ENCODE measurements at regions not wholly inside any gene's neighbourhood (a gene's known extent, or its start where the extent isn't known, plus 50 kb on each side); places are given as distances from the start of the nearest gene placed in this dataset.
A peak's percentile ranks its signal among the peaks of the same experiment; 100 is the strongest.
"Not testable (repeated sequence)": the region's sequence is repeated elsewhere in the genome, so short reads cannot be mapped to it uniquely, and the experiment has no call there.

DNA sequence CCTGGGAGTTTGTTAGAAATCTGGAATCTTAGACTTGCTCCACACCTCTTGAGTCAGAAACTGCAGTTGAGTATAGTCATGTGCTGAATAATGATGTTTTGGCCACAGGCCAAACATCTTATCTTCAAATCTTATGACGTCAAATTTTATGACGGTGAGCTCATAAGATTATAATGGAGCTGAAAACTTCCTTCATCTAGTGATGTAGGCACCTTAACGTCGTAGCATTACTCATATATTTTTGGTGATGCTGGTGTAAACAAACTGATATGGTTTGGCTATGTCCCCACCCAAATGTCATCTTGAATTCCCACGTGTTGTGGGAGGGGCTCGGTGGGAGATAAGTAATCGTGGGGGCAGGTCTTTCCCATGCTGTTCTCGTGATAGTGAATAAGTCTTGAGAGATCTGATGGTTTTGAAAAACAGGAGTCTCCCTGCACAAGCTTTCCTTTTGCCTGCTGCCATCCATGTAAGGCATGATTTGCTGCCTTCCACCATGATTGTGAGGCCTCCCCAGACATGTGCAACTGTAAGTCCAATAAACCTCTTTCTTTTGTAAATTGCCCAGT is 268.0 kb upstream of the PROK2 start:
- DNase-seq (ENCODE audit: low read depth): no peak

GRCh38 chr3:72050771-72051170 is 265.8 kb upstream of the PROK2 start:
- DNase-seq (ENCODE audit: low read depth): no peak

DNA sequence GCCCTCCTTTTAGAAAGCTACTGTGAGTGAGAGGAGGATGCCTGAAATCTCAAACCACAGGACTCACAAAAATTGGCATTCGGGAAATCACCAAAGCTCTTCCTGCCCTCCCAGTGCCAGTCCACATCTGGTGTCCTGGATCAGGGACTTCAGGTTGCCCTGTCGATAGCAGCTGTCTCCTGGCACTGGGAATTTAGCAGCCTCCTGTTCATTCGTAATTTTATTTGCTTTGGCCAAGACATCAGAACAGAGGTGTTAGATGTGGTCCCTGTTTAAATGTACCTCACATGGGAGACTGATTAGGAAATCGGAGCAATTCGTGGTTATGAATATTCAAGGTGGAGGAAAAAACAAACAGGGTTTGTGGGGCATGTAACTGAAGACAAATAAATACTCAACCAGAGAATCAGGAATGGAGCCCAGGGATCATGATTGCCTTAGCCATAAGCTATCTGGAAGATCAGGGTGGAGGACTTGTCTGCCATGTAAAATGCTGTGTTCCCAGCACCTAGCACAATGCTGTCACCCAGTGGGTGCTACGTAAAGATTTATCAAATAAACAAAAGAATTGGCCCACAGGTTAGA is 265.2 kb upstream of the PROK2 start:
- DNase-seq (ENCODE audit: low read depth): no peak

DNA sequence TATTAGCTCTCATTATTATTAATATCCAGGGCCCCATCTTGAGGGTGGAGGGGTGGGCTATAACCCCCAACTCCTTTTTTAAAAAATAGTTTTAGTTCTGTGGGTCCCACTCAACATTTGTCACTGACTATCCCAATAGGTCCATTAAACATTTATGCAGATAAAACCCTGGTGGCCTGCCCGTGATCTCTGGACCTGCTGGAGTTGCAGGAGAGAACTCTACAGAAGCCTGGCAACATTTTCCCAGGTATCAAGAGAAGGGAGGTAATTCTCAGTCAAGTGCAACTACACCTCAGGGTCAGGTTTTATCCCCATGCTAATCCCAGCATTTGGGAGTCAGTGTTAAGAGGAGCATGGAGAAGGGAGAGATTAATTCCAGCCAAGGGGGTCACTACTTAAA is 264.4 kb upstream of the PROK2 start:
- no peak for DNase-seq (ENCODE audit: low read depth)

- DNase-seq (ENCODE audit: low read depth): no peak
These were observed 263.9 kb upstream of the PROK2 start for GRCh38 chr3:72048873-72049272.

GRCh38 chr3:72047221-72047871 is 262.4 kb upstream of the PROK2 start:
- DNase-seq (ENCODE audit: low read depth): no peak

DNA sequence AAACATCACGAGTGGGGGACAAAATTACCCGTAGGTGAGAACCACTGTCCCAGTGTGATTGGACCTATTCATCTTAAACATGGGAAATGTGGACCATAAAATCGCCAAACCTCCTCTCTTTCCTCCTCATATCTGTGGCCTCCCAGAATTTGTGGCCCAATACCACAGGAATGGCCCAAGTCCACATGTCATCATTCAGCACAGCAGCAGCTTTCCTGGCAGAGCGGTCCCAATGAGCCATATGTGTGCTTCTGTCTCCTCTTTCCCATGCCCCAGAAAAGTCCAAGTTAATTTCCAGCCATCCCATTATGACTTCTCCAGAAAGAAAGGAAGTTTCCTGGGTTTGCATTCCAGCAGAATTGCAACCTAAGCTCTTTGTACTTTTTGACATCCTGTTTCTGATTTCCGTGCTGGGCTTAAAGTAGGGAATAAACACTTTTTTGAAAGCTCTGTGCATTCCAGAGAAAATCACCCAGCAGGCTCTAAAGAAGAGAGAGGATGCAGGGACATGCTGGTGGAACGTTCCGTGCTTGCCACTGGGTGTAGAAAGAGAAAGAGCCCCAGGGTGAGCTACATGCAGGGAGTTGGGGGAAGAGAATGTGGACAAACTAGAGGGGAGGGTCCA is 259.4 kb upstream of the PROK2 start:
- DNase-seq (ENCODE audit: low read depth): peak; percentile 54

DNA sequence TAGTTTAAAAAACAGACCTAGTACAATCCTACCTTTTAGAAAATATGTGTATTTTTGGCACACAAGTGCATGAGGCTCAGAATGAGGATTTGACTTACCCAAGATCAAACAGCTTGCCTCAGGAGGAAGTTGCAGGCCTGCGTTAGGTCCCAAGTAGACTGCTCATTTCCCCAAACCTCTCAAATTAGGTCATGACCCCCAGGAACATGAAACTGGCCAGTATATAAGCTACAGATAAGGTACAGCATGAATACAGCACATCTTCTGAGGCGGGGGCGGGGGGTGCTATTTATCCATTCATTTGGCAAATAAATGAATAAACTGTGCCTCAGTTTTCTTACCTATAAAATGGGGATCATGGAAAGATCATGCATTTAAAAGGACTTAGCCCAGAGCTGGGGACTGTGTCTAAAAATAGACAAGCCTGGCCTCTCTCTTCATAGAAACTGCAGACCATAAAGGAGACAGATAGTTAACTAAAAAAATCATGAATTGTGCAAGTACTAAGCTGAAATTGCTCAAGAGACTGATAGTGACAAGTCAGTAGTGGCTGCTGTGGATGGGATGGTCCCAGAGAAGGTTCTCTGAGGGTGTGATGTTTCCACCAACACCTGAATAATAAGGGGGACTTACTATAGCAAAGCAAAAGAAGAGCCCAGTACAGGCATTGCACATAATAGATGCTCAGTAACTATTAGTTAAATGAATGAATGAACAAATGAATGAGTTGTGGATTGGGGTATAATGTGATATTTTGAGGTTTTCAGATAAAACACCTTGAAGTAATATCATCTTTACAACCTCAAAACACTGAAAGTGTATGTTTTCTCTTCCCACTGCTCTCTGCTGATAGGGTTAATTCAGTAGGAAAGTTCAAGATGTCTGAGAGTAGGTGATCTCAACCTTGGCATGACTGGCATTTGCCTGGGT is 258.5 kb upstream of the PROK2 start:
- no peak for DNase-seq (ENCODE audit: low read depth)

- peak; percentile 58 for DNase-seq (ENCODE audit: low read depth)
These were observed 257.7 kb upstream of the PROK2 start for GRCh38 chr3:72042397-72043203.

- DNase-seq (ENCODE audit: low read depth): no peak
These were observed 256.6 kb upstream of the PROK2 start for GRCh38 chr3:72041511-72041910.

DNA sequence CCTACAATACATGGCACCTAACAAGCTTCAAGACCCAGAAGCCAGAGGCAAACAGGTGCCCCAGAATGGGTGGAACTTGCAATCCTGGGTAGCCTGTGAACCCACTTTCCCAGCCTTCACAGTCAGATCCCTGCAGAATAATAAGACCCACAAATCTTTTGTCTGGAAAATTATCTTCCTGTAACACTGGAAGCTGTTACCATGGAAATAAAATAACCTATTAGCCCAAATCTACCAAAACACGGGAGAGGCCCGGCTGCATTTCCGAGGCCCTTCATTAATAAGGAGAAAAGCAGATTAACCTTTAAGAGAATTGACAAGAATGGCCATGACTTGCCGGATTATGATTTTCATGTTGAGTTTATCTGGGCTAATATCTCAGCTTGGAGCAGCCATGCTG is 256.1 kb upstream of the PROK2 start:
- no peak for DNase-seq (ENCODE audit: low read depth)

DNA sequence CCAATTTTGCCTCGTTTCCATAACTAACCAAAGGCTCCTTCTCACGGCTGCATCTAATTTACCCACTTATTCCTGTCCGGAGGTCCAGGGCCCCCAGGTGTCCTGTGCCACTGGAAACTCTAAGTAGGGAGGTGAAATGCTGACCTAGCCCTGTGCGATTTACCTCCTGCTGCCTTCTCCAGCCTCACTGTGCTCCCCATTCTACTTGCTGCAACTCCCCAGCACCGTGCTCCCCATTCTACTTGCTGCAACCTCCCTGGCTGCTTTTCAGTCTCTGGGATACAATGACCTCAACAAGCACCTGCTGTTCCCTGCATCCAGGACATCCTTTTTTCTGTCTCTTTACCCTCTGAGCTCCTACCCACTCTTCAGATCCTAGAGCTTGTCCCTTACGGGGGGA is 254.7 kb upstream of the PROK2 start:
- DNase-seq (ENCODE audit: low read depth): no peak

GRCh38 chr3:72036899-72037298 is 252.0 kb upstream of the PROK2 start:
- DNase-seq (ENCODE audit: low read depth): peak; percentile 76

DNA sequence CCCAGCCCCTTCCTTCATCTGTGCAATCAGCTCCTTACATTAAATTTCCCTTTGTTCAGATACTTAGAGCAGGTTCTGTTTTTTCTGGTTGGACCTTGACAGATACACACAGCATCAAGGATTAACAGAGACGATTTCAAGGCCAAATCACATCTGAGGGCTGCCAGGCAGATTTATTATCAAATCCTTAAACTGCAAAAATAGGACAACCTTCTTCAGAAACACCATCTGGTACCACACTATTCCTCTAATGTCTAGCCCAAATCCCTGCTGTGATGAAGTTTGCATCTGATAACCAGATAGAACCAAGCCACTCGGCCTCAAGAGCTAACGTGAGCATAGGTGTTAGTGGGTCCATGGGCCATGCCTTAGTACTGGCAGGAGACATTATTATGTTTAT is 250.7 kb upstream of the PROK2 start:
- DNase-seq (ENCODE audit: low read depth): no peak

DNA sequence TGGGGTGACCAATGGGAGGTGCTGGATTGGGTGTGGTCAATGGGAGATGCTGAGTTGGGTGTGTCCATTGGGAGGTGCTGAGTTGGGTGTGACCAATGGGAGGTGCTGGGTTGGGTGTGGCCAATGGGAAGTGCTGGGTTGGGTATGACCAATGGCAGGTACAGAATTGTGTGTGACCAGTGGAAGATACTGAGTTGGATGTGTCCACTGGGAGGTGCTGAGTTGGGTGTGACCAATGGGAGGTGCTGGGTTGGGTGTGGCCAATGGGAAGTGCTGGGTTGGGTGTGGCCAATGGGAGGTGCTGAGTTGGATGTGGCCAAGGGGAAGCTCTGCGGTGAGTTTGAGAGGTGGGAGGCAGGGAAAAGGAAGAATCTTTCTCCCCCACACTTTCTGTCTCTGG is 250.0 kb upstream of the PROK2 start:
- no peak for DNase-seq (ENCODE audit: low read depth)

DNA sequence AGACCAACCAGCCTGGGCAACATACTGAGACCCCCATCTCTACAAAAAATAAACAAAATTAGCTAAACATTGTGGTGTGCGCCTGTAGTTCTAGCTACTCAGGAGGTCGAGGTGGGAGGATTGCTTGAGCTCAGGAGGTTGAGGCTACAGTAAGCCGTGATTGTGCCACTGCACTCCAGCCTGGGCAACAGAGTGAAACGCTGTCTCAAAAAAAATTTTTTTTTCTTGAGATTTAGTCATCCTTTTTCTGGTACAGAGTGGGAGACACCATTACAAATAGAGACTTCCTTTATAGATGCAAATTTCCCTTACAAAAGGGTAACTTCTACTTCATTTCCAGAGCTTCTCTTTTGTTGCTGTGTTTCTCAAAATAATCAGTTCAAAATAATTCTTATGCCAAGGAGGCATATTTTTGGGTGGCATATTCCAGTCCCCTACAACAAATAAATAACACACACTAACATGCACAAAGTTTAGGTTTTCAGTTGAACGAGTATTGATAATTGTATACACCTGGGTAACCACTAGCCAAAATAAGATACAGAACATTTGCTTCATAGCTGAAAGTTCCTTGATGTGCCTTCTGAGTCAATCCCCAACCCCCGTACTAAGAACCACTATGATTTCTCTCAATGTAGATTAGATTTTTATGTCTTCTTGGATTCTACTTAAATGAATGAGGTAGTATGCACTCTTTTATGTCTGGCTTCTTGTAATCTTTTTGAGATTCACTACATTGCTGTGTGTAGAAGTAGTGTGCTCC is 248.9 kb upstream of the PROK2 start:
- DNase-seq (ENCODE audit: low read depth): no peak

- DNase-seq (ENCODE audit: low read depth): no peak
These were observed 247.6 kb upstream of the PROK2 start for GRCh38 chr3:72032441-72033135.

DNA sequence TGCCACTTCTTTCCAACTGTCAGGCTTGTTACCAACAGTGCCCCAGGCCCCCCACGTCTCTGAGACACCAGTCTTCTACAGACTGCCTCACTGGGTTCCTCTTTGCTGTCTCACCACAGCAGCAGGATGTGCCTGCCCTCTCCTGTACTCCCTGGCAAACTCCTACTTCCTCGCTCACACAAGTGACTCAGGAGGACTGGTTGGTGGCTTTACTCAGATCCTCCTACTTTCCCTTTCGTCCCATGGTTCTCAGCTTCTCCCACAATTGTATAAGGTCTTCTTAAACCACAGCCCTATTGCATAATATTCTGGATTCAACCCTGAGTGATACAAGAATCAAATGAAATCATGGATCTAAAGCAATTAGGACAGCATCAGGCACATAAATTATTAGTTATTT is 246.6 kb upstream of the PROK2 start:
- peak; percentile 56 for DNase-seq (ENCODE audit: low read depth)

- not testable (repeated sequence) for DNase-seq (ENCODE audit: low read depth)
These were observed 245.3 kb upstream of the PROK2 start for GRCh38 chr3:72030296-72030695.

DNA sequence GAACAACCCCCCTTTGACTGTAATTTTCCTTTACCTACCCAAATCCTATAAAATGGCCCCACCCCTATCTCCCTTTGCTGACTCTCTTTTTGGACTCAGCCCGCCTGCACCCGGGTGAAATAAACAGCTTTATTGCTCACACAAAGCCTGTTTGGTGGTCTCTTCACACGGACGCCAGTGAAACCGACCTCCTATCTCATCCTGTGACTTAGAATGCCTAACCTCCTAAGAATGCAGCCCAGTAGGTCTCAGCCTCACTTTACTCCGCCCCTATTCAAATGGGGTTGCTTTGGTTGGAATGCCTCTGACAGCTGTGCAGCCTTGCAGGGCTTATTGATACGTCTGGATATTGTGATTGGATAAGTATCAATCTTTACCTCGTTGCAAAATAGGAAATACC is 243.8 kb upstream of the PROK2 start:
- DNase-seq (ENCODE audit: low read depth): not testable (repeated sequence)

Data from GM04504 (cell line).